Fibroblast of lung (primary cell): ENCODE measurements at regions not wholly inside any gene's neighbourhood (a gene's known extent, or its start where the extent isn't known, plus 50 kb on each side); places are given as distances from the start of the nearest gene placed in this dataset.

Source experiments
- DNase-seq, 2 donors: peaks; one replicate each; pipeline versions ENCODE4 v3.0.0 to v3.0.0-alpha.2; 2010; ENCODE audit warnings: low read depth in 2 of 2
- H2AFZ ChIP-seq: 2 replicates; pipeline ENCODE4 v1.5.1; 2012; ENCODE audit warnings: low read length, control low read depth, inconsistent platforms
- H3K27ac ChIP-seq: 2 replicates; pipeline ENCODE4 v1.5.1; 2011; ENCODE audit warnings: low read length, control low read depth; ENCODE audit not compliant: insufficient read depth
- H3K27me3 ChIP-seq: 2 replicates; pipeline ENCODE4 v1.5.1; 2011; ENCODE audit warnings: mild to moderate bottlenecking, low read length; ENCODE audit not compliant: control insufficient read depth, insufficient read depth
- H3K36me3 ChIP-seq: 2 replicates; pipeline ENCODE4 v1.5.1; 2011; ENCODE audit warnings: low read length; ENCODE audit not compliant: control insufficient read depth, insufficient read depth
- H3K4me1 ChIP-seq: 2 replicates; pipeline ENCODE4 v1.5.1; 2011; ENCODE audit warnings: low read length; ENCODE audit not compliant: control insufficient read depth, insufficient read depth; ENCODE audit errors: extremely low read depth
- H3K4me2 ChIP-seq: 2 replicates; pipeline ENCODE4 v1.5.1; 2011; ENCODE audit warnings: low read length, control low read depth; ENCODE audit not compliant: insufficient read depth; ENCODE audit errors: extremely low read depth
- H3K4me3 ChIP-seq, 4 experiments: fragments of 200-600 bp in 1 of 4; sonication (generic) in 1 of 4; replicated peaks in 1 of 4; 2 replicates each; pipeline ENCODE4 v1.5.1; 2011 to 2016; ENCODE audit warnings: low read length in 4 of 4, low read depth in 3 of 4, mild to moderate bottlenecking in 3 of 4, control low read depth in 2 of 4, inconsistent platforms in 1 of 4, mixed read lengths in 1 of 4; ENCODE audit not compliant: insufficient read depth in 1 of 4; ENCODE audit errors: control extremely low read depth in 1 of 4
- H3K79me2 ChIP-seq: 2 replicates; pipeline ENCODE4 v1.5.1; 2012; ENCODE audit warnings: mild to moderate bottlenecking, low read length, inconsistent platforms; ENCODE audit not compliant: control insufficient read depth, insufficient read depth
- H3K9ac ChIP-seq: 2 replicates; pipeline ENCODE4 v1.5.1; 2011; ENCODE audit warnings: mild to moderate bottlenecking, low read length, control low read depth; ENCODE audit not compliant: insufficient read depth
- H3K9me3 ChIP-seq: 2 replicates; pipeline ENCODE4 v1.5.1; 2012; ENCODE audit warnings: low read depth, low read length; ENCODE audit not compliant: control insufficient read depth, insufficient read depth
- H4K20me1 ChIP-seq: 2 replicates; pipeline ENCODE4 v1.5.1; 2011; ENCODE audit warnings: low read length; ENCODE audit not compliant: control insufficient read depth, insufficient read depth; ENCODE audit errors: extremely low read depth
- CTCF ChIP-seq, 2 donors: IDR thresholded peaks in 1 of 2; conservative IDR thresholded peaks in 1 of 2; 1 replicate in 1 of 2; 2 replicates in 1 of 2; pipeline ENCODE4 v1.5.1; 2011 to 2012; ENCODE audit warnings: low read length in 2 of 2, control low read depth in 1 of 2, inconsistent platforms in 1 of 2, low read depth in 1 of 2, mild to moderate bottlenecking in 1 of 2
- EZH2 ChIP-seq: IDR thresholded peaks from 2 replicates; pipeline ENCODE4 v1.5.1; 2012; ENCODE audit warnings: low read length, control low read depth, mild to moderate bottlenecking; ENCODE audit errors: missing control alignments

- no peak overlapping the region for H3K27ac ChIP-seq
- no peak overlapping the region for H3K4me2 ChIP-seq
- no peaks in the 10 kb centered on the region for H3K27me3 ChIP-seq
- no peaks in the 10 kb centered on the region for H3K4me1 ChIP-seq
- no peaks in the 10 kb centered on the region for H3K9me3 ChIP-seq
- no peaks in the 10 kb centered on the region for H4K20me1 ChIP-seq
- no peak overlapping the region for H2AFZ ChIP-seq
- DNase-seq, result no peak
- no peaks in the 10 kb centered on the region for H3K36me3 ChIP-seq
- no peak overlapping the region for H3K9ac ChIP-seq
- H3K4me3 ChIP-seq, result no peak overlapping the region
- no peaks in the 10 kb centered on the region for H3K79me2 ChIP-seq
- TF ChIP-seq CTCF (conservative IDR thresholded peaks at IDR 0.05 in 1 of 2, IDR thresholded peaks at IDR 0.05 in 1 of 2; ENCODE audit: low read depth in 1 of 2, low read length in 2 of 2) (no peak), EZH2 (no peak)
Observed at GRCh38 chr13:91001371-91001770, 346.1 kb upstream of the MIR17HG start.

- TF ChIP-seq CTCF (conservative IDR thresholded peaks at IDR 0.05 in 1 of 2, IDR thresholded peaks at IDR 0.05 in 1 of 2; ENCODE audit: low read depth in 1 of 2, low read length in 2 of 2) (no peak), EZH2 (no peak)
- no peaks in the 10 kb centered on the region for H4K20me1 ChIP-seq
- peak in 1 of 2 donors; percentile 50 for DNase-seq
Observed at GRCh38 chr13:91014696-91015095, 332.8 kb upstream of the MIR17HG start.

GRCh38 chr13:91017031-91017668, 330.3 kb upstream of the MIR17HG start:
- Histone ChIP-seq H3K27me3 (no peaks in the 10 kb centered on the region), H3K9me3 (no peaks in the 10 kb centered on the region), H4K20me1 (no peaks in the 10 kb centered on the region), H3K4me2 (no peak overlapping the region), H3K36me3 (no peaks in the 10 kb centered on the region), H3K27ac (no peak overlapping the region), H3K4me3 (no peak overlapping the region), H3K79me2 (no peaks in the 10 kb centered on the region), H3K9ac (no peak overlapping the region), H3K4me1 (no peaks in the 10 kb centered on the region), H2AFZ (no peak overlapping the region)
- peak; percentile 38 to 79 for TF ChIP-seq CTCF (conservative IDR thresholded peaks at IDR 0.05 in 1 of 2, IDR thresholded peaks at IDR 0.05 in 1 of 2; ENCODE audit: low read depth in 1 of 2, low read length in 2 of 2)
- no peak for TF ChIP-seq EZH2
- peak; percentile 27 to 47 for DNase-seq

More at GRCh38 chr13:91014696-91015095, 332.8 kb upstream of the MIR17HG start:
- Histone ChIP-seq H3K4me1 (no peaks in the 10 kb centered on the region), H3K9me3 (no peaks in the 10 kb centered on the region), H3K4me3 (no peak overlapping the region), H3K36me3 (no peaks in the 10 kb centered on the region), H2AFZ (no peak overlapping the region), H3K27me3 (no peaks in the 10 kb centered on the region), H3K4me2 (no peak overlapping the region), H3K27ac (no peak overlapping the region), H3K79me2 (no peaks in the 10 kb centered on the region), H3K9ac (no peak overlapping the region)
